ENCODE measurements at regions not wholly inside any gene's neighbourhood (a gene's known extent, or its start where the extent isn't known, plus 50 kb on each side); places are given as distances from the start of the nearest gene placed in this dataset.

DNA sequence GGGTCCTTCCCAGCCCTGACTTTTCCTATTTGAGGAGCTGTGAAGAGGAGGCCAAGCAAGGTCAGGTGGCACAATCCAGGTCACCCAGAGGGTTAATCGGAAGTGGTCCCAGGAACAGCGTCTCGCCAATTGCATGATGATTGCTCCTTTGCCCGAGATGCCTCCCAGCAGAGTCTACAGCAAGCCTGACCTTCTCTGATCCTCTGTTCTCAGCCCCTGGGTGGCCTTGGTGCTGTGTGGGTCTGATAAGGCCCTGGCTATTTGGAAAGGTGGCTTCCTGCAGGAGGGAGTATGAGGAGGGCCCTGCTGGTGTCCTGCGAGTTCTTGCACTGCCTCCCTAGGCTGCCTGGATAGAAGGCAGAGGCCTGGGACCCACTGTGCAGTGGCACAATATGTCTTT lies 116.2 kb downstream of the FOXD2 start:
- DNase-seq (ENCODE audit: low read depth), result no peak

DNA sequence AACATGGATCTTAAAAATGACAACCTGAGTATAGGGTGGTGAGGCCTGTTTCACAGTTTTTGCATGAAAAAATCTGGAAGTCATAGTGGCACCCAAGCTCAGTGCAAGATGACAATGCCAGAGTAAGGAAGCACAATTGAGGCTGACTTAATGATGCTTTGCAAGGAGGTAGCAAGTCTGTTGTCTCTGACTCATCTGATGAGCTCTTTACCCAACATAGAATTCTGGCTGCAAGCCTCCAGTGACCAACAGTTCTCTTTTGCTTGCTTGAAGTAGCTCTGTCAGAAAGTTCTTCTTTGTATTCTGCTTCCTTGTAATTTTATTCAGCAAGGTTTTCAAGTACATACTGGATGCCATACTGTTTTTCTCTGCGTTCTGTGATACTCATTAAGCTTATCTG lies 117.1 kb downstream of the FOXD2 start:
- DNase-seq (ENCODE audit: low read depth), result no peak

DNA sequence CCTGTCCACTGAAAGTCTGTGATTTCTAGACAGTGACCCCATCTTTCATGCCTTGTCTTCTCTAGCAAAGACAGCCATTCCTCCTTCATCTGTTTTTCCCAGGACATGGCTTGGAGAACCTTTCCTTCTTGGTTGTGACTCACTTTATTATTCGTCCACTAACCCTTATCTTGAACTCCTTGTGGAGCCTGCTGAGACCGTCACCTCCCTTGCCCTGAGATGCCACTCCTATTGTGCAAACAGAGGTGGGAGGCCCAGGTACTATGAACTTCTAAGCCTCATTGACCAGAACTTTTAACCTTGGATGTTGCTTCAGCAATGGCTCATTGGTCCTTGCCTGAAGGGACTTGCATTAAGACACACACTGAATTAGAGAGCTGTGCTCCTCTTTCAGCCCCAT lies 117.5 kb downstream of the FOXD2 start:
- DNase-seq (ENCODE audit: low read depth), result no peak

DNA sequence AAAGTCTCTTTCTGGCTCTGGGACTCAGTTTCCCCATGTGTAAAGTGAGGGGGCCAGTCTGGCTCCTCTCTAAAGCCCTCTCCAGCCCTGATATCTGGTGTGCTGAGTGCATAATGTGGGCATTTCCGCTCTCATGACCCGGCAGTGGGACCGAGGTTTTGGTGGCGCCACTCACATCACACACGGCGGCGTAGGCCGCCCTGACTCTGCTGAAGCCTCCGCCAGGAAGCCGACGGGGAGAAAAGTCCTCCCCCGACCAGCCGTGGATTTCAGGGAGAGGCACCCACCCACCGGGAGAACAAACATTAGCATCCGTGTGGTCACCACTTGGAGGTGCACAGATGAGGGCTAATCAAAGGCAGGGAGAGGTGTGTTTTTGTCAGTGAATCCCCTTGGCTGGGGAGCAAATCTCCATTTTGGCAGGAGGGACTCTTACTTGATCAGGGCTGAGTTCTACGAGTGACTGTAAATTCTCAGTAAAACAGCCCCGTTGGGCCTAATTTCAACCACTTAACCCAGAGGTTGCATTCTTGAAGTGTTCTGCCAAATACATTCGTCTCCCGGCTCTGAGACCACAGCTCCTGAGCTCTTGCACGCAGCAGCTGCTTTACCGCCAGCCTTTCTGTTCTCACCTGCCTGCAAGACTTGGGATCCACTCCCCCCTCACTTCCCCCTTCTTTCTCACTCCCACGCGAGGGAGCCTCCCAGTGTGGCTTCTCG lies 118.2 kb downstream of the FOXD2 start:
- no peak for DNase-seq (ENCODE audit: low read depth)

DNA sequence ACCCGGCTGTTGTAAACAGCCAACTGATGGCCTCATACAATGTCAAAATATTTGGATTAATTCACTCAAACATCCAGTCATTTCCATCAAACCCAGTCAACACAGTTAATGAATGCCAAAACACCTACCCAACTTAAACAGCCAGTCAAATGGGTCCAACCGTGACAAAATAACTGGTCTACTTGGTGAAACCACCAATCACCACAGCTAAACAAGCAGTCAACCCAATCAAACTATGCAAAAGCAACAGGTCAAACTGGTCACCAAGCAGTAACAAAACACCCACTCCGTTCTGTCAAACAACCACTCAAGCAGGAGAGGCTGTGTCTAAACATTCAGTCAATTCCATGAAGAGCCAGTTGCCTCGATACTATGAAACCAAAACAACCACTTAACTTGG lies 119.2 kb downstream of the FOXD2 start:
- no peak for DNase-seq (ENCODE audit: low read depth)

DNA sequence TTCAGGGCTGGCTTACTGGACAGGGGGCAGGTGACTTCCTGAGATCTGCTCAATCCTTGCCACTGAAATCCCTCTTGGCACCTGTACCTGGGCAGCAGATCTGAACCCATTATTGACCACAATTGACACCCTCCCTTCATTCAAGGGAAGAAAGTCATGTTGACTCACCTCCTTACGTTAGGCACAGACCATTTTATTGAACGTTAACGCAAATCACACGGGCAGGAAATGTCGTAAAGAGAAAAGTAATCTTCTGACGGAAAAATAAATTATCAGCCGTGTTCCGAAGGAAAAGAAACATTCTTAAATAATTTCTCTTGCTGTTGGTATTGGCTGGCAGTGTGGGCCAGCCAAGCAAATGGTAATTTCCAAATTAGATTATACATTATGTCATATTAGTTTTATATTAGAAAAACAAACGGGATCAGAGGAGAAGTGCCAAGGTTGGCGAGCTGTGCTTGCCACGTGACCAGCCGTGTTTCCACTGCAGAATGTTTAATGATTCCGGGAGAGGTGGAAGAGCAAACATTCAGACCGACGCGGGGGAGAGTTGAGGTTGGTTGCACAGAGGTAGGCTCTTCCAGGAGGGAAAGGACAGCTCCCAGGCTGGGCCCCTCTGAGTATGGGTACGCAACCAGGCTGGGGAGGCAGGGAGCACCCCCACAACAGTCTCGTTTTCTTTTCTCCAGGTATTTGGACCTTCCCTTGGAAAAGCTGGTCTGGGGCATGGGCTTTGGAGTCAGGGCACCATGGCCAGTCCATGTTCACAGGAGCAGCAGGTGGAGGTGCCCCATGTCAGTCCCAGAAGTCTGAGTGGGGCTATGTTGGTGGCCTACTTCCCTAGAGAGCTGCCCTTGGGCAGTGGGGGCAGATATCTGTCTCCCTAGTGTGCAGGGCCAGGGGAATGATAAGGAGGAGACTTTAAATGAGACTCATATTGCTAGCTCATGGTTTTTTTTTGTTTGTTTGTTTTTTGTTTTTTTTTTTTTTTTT lies 121.1 kb downstream of the FOXD2 start:
- no peak for DNase-seq (ENCODE audit: low read depth)

DNA sequence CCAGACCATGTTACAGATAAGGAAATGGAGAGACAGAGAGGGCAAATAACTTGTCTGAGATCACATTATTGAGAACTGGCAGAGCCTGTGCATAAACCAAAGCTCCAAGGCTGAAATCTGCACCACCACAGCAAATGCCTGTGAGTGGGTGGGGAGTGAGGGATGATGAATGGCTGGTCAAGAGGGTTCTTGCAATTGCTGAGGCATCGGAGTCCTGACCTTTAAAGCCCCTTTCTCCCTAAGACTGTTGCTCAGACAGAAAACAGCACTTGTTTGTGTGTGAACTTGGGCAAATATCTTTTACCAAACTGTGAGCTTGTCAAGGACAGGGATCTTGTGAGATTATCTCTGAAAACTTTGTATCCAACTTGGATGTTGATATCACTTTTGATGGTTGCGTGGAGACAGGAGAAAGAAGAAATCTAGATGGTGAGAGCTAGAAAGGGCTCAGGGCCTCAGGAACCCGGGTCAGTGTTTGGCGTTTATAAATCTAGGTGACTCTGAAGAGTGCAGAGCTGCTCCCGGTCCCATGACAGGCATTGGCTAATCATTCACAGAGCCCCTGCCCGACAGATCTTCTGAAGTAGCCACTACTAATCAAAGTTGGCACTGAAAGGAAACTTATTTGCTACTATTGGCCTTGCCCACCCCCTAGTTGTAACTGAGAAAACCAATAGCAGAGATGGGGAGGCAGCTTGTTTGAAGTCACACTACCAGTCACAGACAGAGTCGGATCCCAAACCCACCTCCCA lies 122.3 kb downstream of the FOXD2 start:
- no peak for DNase-seq (ENCODE audit: low read depth)

DNA sequence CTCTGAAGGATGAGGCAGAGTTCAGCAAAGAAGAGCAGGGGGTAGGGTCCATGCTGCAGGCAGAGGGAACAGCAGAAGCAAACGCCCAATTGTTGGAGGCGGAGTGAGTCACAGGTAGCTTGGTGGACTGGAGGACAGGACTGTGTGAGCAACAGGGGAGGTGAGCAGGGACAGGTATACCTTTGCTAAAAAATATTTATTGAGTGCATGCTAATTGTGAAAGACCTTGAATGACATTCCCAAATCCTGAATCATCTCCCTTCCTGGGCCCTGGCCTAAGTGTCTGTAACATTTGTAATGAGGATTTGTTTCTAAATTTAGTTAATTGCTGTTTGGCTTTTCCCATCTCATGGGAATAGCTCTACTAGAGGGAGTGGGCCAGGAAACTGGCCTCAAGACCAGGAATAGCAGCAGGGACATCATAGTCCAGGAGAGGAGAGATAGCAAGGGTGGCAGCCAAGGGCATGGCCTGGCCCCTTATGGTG lies 123.7 kb downstream of the FOXD2 start:
- DNase-seq (ENCODE audit: low read depth), result no peak

DNA sequence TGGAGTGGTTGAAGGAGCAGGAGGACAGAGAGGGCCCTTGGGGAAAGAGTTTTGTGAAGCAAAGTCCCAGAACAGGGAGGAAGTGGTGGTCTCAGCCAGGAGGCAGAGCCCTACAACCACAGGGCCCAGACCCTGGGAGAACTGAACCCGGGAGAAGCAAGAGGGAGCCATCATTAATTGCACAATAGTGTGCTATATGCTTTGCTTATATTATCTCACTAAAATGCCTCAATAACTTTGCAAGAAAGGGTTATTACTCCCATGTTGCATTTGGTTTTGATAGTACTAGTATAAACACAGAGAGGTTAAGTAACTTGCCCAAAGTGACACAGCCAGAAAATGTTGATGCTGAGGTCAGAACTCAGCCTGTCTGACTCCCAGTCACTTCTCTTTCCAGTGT lies 124.3 kb downstream of the FOXD2 start:
- DNase-seq (ENCODE audit: low read depth), result no peak

DNA sequence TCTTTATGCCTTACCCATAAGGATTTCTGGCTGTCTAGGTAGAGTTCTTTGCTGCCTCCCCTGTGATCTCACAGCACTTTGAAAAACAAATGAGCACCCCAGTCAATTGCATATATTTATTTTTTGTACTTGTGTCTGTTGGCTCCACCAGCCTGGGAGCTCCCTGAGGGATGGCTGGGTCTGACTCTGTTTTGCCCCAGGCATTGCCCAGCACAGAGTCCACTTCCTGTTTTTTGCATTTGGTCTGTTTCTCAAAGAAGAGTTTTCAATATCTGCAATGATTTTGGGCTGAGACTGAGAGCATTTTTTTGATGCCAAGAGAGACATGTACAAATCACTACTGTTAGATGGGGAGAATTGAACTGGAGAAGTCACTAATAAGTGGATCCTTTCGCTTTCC lies 125.0 kb downstream of the FOXD2 start:
- no peak for DNase-seq (ENCODE audit: low read depth)

DNA sequence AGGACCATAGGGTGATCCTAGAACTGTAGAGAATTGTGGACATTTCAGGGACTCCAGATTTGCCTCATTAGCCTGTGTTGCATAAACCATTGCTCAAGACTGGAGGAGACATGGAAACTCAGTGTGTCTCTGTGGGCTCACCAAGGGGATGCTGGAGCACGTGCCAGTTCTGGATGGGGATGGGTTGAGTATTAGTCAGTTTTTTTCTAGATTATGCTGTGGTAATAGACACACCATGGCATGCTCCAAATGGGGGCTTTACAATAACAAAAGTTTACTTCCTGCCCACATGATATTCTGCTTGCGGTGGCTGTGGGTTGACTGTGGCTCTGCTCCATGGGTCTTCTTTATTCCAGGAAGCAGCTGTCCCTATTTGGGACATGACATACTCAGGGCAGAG lies 125.4 kb downstream of the FOXD2 start:
- no peak for DNase-seq (ENCODE audit: low read depth)

DNA sequence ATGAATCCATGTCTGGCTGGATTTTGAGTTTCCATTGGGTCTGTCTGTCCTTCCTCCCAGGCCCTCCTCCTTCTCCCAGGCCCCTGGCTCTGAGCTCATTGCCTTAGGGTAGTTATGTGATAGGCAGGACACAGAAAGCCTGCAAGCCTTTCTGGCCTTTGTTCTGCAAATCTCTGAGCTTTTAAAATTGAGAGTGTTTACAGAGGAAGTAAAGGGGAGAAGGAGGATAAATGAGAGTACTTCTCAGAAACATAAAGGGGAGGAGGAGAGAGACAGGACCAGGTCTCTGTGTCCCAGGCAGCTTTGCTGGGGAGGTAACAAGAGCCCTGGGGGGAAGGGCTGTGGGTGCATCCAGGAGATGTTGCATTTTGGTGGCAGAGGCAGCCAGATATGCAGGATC lies 126.7 kb downstream of the FOXD2 start:
- no peak for DNase-seq (ENCODE audit: low read depth)

DNA sequence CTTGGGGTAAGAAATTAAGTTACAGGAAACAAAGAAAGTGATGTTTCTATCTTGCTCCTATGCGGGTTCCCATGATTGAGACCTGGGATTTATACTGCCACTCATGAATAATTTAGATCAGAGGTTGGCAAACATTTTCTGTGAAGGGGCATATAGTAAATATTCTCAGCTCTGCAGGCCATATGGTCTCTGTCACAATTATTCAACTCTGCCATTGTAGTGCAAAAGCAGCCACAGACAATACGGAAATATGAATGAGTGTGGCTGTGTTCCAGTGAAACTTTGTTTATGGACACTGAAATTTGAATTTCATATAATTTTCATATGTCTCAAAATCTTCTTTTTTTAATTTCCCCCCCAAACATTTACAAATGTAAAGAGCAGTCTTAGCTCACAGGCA lies 127.2 kb downstream of the FOXD2 start:
- DNase-seq (ENCODE audit: low read depth), result no peak

DNA sequence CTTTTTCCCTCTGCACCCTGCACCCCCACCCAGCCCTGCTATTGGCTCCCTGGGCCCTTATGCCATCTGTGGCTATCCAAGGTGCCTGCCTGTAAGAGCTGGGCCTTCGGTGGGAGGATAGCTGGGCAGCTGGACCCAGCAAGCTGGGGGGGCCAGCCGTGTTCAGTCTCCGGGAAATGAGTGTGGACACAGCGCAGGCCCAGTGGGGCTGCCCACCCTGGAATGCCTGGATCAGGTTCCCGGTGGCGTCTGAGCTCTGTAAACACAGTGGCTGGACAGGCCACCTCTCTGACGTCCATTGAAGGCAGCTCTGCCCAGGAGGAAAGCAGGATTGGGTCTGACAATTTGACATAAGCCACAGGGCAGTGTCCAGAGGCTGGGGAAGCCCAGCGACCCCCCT lies 127.8 kb downstream of the FOXD2 start:
- DNase-seq (ENCODE audit: low read depth), result no peak

DNA sequence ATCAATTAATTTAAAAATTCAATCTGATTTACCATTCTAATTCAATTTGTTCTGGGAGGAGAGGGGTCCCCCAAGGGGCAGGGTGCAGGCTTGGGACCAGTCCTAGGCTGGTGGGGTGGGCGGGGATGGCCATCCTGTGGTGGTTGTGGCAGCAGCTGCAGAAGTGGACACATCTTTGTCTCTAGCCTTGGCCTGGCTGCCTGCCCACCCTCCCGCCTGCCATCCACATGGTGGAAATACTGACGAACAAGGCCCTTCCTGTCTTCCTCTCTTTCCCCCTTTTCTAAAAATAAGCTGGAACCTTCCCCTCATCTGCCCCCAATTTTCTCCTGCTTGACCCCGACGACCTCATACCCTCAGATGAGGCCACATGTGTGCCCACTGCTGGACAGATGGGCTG lies 130.9 kb downstream of the FOXD2 start:
- DNase-seq (ENCODE audit: low read depth), result no peak

DNA sequence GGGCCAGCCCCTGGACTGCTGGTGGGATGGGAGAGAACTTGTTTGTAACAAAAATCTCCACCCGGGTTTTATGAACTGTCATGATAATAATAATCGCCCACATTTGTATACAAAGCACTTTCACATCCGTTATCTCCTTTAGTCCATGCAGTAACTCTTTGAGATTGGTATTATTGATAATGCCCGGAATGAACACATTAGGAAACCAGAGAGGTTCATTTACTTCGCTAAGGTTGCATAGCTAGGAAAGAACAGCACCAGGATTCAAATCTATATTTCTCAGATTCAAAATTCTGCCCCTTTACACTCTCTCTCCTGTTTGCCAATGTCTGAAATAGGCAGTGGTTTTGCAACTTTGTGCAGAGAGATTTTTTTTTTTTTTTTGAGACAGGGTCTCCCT lies 131.4 kb downstream of the FOXD2 start:
- DNase-seq (ENCODE audit: low read depth), result no peak

DNA sequence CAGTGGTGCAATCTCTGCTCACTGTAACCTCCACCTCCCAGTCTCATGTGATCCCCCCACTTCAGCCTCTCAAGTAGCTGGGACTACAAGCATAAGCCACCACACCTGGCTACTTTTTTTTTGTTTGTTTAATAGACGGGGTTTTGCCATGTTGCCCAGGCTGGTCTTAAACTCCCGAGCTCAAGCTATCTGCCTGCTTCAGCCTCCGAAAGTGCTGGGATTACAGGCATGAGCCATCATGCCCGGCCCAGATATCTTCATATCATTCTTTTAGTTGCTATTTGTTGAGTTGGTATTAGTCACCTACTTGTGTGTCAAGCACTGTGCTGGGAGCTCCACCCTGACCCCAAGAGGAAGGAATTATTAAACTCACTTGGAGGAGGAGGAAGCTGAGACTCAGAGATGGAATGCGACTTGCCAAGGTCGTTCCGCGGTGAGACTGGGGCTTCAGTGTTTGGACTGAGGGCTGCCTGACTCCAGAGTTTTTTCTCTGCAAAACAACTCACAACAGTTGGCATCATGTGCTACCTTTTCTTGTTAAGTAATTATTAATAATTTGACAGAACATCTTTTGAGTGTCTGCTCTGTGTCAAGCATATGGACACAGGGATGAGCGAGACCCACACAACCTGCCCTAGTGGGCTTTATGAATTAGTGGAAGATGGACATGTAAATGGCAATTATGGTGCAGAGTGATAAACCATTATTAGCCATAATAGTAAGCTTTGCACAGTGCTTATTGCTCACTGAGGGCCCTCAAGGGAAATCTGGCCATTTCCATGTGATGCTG lies 132.0 kb downstream of the FOXD2 start:
- DNase-seq (ENCODE audit: low read depth), result no peak

DNA sequence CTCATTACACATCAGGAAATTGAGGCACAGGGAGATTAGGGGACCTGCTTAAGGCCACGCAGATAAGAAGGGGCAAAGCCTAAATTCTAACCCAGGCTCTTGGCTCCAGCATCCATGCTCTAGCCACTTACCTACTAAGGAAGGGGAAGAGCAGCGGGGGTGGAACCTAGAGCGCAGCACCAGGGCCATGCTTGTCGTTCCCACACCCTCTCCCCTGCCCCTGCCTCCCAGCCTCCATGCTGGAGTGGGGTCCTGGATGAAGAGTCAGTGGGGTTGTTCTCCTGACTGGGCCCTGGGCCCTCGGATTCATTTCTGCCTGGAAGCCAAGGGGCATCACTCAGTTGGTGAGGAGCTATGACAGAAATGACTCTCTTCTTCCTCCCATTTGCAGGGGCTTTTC lies 133.3 kb downstream of the FOXD2 start:
- no peak for DNase-seq (ENCODE audit: low read depth)

DNA sequence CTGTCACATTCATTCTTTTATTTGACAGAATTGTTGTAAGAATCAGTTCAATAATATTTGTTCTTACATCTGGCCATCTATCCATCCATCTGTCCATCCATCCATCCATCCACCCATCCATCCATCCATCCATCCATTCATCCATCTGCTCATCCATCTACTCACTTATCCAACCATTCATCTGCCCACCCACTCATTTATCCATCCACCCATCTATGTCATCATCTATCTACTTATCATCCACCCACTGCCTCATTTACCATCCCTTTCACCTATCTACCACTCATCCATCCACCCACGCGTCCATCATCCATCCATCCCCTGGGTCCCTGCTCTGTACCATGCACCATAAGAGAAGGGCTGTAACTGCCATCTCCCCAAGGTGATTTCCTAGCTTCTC lies 134.1 kb downstream of the FOXD2 start:
- DNase-seq (ENCODE audit: low read depth), result no peak

DNA sequence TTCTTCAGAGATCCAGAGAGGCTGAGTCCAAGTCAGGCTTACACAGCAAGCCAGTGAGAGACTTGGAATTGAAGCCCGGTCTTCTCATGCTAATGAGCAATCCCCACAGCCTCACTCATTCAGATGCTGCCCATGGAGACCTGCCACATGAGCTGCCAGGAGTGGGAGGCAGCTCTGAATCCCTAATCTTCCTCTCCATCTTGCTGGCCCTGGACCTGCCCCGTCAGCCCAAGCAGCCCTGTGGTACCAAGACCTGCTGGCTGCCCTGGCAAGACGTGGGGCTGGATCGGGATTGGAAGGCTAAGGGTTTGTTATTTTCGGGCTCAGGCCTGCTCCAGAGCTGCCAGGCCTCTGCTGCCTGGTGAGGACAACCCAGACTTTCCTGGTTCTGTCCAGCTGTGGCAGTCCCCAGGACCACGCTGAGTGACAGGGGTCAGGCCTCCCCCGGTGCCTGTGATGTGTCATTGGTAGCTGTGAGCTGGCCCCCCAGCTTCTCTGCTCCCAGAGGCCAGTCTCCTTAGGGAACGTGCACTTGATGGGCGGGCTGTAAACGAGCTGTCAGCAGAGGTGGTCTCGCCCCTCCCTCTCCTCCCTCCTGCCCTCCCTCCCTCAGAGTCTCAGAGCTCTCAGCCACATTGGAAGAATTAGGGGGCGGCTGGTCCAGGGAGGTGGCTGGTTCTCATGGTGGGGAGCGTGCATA lies 135.0 kb downstream of the FOXD2 start:
- DNase-seq (ENCODE audit: low read depth), result no peak

All from CMK (cell line).